Naive thymus-derived CD4-positive, alpha-beta T cell (primary cell): ENCODE measurements at regions not wholly inside any gene's neighbourhood (a gene's known extent, or its start where the extent isn't known, plus 50 kb on each side); places are given as distances from the start of the nearest gene placed in this dataset.
"Not testable (repeated sequence)": the region's sequence is repeated elsewhere in the genome, so short reads cannot be mapped to it uniquely, and the experiment has no call there.

Source experiments
- ATAC-seq: fragments of 150-1000 bp; cut with Tn5 transposase; 2 replicates; pipeline ENCODE4 v1.10.0; 2021; ENCODE audit warnings: mild to moderate bottlenecking, moderate library complexity
- CTCF ChIA-PET: fragments of 350-600 bp; sonication (Branson Sonifier 250); formaldehyde crosslinking; loops from one replicate; lab custom pipeline; 2021; ENCODE audit warnings: antibody characterized with exemption; lab: Charles Lee
- POLR2A ChIA-PET: fragments of 350-600 bp; sonication (Branson Sonifier 250); formaldehyde crosslinking; loops from one replicate; lab custom pipeline; 2021; ENCODE audit warnings: antibody characterized with exemption, inconsistent platforms; lab: Charles Lee
- DNase-seq, 9 donors: peaks; one replicate each; pipeline versions ENCODE4 v3.0.0 to v3.0.0-alpha.2; 2020 to 2022; ENCODE audit warnings: mixed read lengths in 1 of 9
- H3K27ac ChIP-seq: one replicate; pipeline ENCODE4 v1.7.0; 2013; ENCODE audit warnings: mild to moderate bottlenecking, low read depth, low read length, moderate library complexity
- H3K27me3 ChIP-seq, 2 donors: one replicate each; pipeline ENCODE4 v1.7.0; 2013; ENCODE audit warnings: low read length in 2 of 2, mild to moderate bottlenecking in 2 of 2, moderate library complexity in 2 of 2; ENCODE audit not compliant: control insufficient read depth in 2 of 2, insufficient read depth in 2 of 2
- H3K36me3 ChIP-seq, 3 experiments: 1 replicate in 2 of 3; 2 replicates in 1 of 3; pipeline ENCODE4 v1.7.0; 2013; ENCODE audit warnings: low read length in 3 of 3, mild to moderate bottlenecking in 3 of 3, moderate library complexity in 1 of 3; ENCODE audit not compliant: insufficient read depth in 3 of 3, control insufficient read depth in 2 of 3
- H3K4me1 ChIP-seq, 2 donors: one replicate each; pipeline ENCODE4 v1.7.0; 2013; ENCODE audit warnings: low read length in 2 of 2, mild to moderate bottlenecking in 2 of 2, moderate library complexity in 1 of 2; ENCODE audit not compliant: control insufficient read depth in 2 of 2, insufficient read depth in 2 of 2
- H3K4me3 ChIP-seq: 2 replicates; pipeline ENCODE4 v1.7.0; 2013; ENCODE audit warnings: mild to moderate bottlenecking, low read length
- H3K9me3 ChIP-seq, 3 experiments: 1 replicate in 2 of 3; 2 replicates in 1 of 3; pipeline ENCODE4 v1.7.0; 2013; ENCODE audit warnings: low read length in 3 of 3; ENCODE audit not compliant: control insufficient read depth in 2 of 3
- H3K27ac Mint-ChIP-seq, 9 donors: one replicate each; pipeline ENCODE4 v1.8.0; 2020 to 2022; ENCODE audit warnings: mixed read lengths in 9 of 9, mild to moderate bottlenecking in 8 of 9, moderate library complexity in 5 of 9, inconsistent platforms in 2 of 9
- H3K27me3 Mint-ChIP-seq, 5 donors: one replicate each; pipeline ENCODE4 v1.8.0; 2021 to 2022; ENCODE audit warnings: mixed read lengths in 5 of 5, mild to moderate bottlenecking in 1 of 5
- H3K36me3 Mint-ChIP-seq, 5 donors: one replicate each; pipeline ENCODE4 v1.8.0; 2020 to 2022; ENCODE audit warnings: mixed read lengths in 5 of 5, mild to moderate bottlenecking in 3 of 5, inconsistent platforms in 1 of 5
- H3K4me1 Mint-ChIP-seq, 7 donors: one replicate each; pipeline ENCODE4 v1.8.0; 2020 to 2022; ENCODE audit warnings: mixed read lengths in 7 of 7, mild to moderate bottlenecking in 3 of 7, inconsistent platforms in 1 of 7
- H3K4me3 Mint-ChIP-seq, 10 donors: one replicate each; pipeline ENCODE4 v1.8.0; 2020 to 2022; ENCODE audit warnings: mild to moderate bottlenecking in 10 of 10, mixed read lengths in 10 of 10, moderate library complexity in 6 of 10, inconsistent platforms in 2 of 10
- H3K9me3 Mint-ChIP-seq, 11 donors: one replicate each; pipeline ENCODE4 v1.8.0; 2020 to 2022; ENCODE audit warnings: mixed read lengths in 11 of 11, mild to moderate bottlenecking in 4 of 11, inconsistent platforms in 1 of 11, moderate library complexity in 1 of 11
- intact Hi-C, 2 donors: fragments of 100-400 bp; cut with micrococcal nuclease; formaldehyde crosslinking; loops; one replicate each; pipeline ENCODE4 v1.15.1; 2023

DNA sequence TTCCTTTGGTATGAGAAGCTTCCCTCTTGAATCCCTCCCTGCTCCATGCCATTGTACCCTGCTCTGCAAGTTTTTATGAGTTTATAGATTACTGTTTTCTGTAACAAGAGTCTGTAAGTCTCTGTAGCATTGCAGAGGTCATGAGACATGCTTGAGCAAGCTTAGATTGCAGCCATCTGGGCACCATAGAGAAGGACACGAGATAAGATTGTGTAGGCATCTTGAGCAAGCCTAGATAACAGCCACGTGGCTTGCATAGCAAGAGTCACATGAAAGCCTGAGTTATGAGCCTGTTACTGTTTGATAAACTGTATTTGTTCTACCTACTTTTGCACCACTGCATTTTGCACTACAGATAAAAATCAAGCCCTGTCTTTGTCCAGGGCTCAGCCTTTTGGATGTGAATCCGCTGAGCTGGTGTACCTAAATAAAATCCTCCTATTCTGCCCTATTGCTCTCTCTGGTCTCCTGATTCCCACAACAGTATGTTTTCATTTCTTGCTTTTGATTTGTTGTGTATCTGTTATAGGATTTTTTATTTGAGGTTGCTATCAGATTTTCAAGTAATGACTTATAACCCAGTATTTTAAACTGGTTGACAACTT is 127.4 kb upstream of the ANKRD50 start:
- ATAC-seq (no peak), DNase-seq (no peak)
- H3K4me3 Mint-ChIP-seq: no peak overlapping the region
- intact Hi-C loops: no loop called here
- ChIA-PET POLR2A (no interaction called here), CTCF (no interaction called here)
- H3K27ac Mint-ChIP-seq: no peak overlapping the region
- H3K36me3 Mint-ChIP-seq: peaks cover 0 to 4% (median 0%) of the 10 kb centered on the region in 5 donors
- H3K36me3 ChIP-seq: no peaks in the 10 kb centered on the region
- no peaks in the 10 kb centered on the region for H3K27me3 ChIP-seq
- H3K27me3 Mint-ChIP-seq: peaks cover 0 to 5% (median 0%) of the 10 kb centered on the region in 5 donors
- no peaks in the 10 kb centered on the region for H3K4me1 Mint-ChIP-seq
- no peak overlapping the region for H3K27ac ChIP-seq
- peaks cover 0 to 8% (median 0%) of the 10 kb centered on the region in 3 experiments for H3K9me3 ChIP-seq
- H3K4me1 ChIP-seq: no peaks in the 10 kb centered on the region
- H3K9me3 Mint-ChIP-seq: peaks cover 10 to 66% (median 33%) of the 10 kb centered on the region in 11 donors
- H3K4me3 ChIP-seq: no peak overlapping the region

DNA sequence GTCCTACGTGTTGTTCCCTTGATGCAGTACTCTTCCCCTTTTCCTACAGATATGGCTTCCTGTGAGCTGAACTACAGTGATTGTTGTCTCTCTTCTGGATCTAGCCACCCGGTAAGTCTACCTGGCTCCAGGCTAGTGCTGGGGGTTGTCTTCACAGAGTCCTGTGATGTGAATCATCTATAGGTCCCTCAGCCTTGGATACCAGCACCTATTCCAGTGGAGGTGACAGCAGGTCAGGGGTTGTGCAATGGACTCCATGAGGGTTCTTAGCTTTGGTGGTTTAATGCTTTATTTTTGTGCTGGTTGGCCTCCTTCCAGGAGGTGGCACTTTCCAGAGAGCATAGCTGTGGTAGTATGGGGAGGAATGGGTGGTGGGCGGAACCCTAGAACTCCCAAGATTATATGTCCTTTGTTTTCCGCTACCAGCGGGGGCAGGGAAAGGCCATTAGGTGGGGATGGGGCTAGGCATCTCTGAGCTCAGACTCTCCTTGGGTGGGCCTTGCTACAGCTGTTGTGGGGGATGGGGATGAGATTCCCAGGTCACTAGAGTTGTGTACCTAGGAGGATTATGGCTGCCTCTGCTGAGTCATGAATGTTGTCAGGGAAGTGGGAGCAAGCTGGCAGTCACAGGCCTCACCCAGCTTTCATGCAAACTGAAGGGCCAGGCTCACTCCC is 121.4 kb upstream of the ANKRD50 start:
- no peaks in the 10 kb centered on the region for H3K27me3 ChIP-seq
- intact Hi-C loops: no loop called here
- no peak overlapping the region for H3K4me3 ChIP-seq
- peaks cover 3 to 21% (median 14%) of the 10 kb centered on the region in 11 donors for H3K9me3 Mint-ChIP-seq
- H3K36me3 Mint-ChIP-seq: no peaks in the 10 kb centered on the region
- no peaks in the 10 kb centered on the region for H3K36me3 ChIP-seq
- no peak overlapping the region for H3K27ac Mint-ChIP-seq
- no peaks in the 10 kb centered on the region for H3K9me3 ChIP-seq
- no peak for ATAC-seq
- ChIA-PET CTCF (no interaction called here), POLR2A (no interaction called here)
- no peak for DNase-seq
- H3K4me3 Mint-ChIP-seq: no peak overlapping the region
- H3K27ac ChIP-seq: no peak overlapping the region
- H3K4me1 ChIP-seq: no peaks in the 10 kb centered on the region
- peaks cover 0 to 5% (median 0%) of the 10 kb centered on the region in 5 donors for H3K27me3 Mint-ChIP-seq
- no peaks in the 10 kb centered on the region for H3K4me1 Mint-ChIP-seq

DNA sequence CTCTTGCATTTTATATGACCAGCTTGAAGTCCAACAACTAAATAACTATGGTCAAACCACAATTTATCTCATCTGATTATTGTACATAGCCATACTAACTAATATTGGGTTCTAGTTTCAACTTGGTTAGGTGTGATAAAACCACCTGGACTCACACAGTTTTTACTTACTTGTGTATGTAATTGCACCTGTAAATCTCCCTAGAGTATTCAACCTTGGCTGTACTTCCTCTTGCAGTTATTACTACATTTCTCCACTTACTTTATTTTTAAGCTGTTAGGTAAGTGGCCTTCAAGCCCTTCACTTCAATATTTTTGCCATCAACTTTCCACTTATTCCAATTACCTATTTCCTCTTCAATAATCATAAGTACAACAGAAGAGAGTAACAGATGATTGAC is 115.8 kb upstream of the ANKRD50 start:
- Mint-ChIP-seq H3K36me3 (no peaks in the 10 kb centered on the region), H3K9me3 (peaks cover 0 to 9% (median 0%) of the 10 kb centered on the region in 11 donors), H3K4me1 (no peaks in the 10 kb centered on the region), H3K27ac (no peak overlapping the region), H3K4me3 (no peak overlapping the region), H3K27me3 (no peaks in the 10 kb centered on the region)
- no peak overlapping the region for H3K27ac ChIP-seq
- ChIA-PET CTCF (no interaction called here), POLR2A (no interaction called here)
- ATAC-seq: no peak
- H3K4me1 ChIP-seq: no peaks in the 10 kb centered on the region
- no peaks in the 10 kb centered on the region for H3K27me3 ChIP-seq
- no peak overlapping the region for H3K4me3 ChIP-seq
- no peaks in the 10 kb centered on the region for H3K9me3 ChIP-seq
- no peaks in the 10 kb centered on the region for H3K36me3 ChIP-seq
- DNase-seq: no peak
- intact Hi-C loops: no loop called here

DNA sequence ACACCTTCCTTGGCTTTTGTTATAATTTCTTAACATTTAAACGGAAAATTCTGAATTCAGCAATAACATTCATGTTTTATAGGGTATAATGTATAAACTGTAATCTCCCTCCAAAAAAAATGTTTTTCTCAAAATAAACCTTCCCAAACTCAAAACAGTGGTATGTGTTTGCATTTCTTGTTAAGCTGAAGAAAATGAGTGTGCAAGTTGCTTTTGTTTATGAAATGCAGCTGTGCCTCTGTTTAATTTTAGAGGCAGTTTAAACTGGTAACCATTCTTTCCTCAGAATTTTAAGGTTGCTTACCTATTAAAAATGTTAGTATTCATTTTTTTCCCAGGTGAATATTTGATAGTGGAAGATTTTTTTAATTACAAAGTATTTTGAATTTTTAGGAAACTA is 105.0 kb upstream of the ANKRD50 start:
- no peaks in the 10 kb centered on the region for H3K9me3 ChIP-seq
- H3K4me3 Mint-ChIP-seq: no peak overlapping the region
- H3K4me1 Mint-ChIP-seq: no peaks in the 10 kb centered on the region
- peaks cover 0 to 25% (median 4%) of the 10 kb centered on the region in 11 donors for H3K9me3 Mint-ChIP-seq
- no peaks in the 10 kb centered on the region for H3K27me3 Mint-ChIP-seq
- H3K36me3 Mint-ChIP-seq: no peaks in the 10 kb centered on the region
- no peak overlapping the region for H3K27ac ChIP-seq
- POLR2A ChIA-PET: no interaction called here
- CTCF ChIA-PET: no interaction called here
- H3K4me3 ChIP-seq: no peak overlapping the region
- DNase-seq: no peak
- H3K27ac Mint-ChIP-seq: no peak overlapping the region
- intact Hi-C loops: no loop called here
- no peaks in the 10 kb centered on the region for H3K4me1 ChIP-seq
- ATAC-seq: no peak
- H3K36me3 ChIP-seq: no peaks in the 10 kb centered on the region
- no peaks in the 10 kb centered on the region for H3K27me3 ChIP-seq

DNA sequence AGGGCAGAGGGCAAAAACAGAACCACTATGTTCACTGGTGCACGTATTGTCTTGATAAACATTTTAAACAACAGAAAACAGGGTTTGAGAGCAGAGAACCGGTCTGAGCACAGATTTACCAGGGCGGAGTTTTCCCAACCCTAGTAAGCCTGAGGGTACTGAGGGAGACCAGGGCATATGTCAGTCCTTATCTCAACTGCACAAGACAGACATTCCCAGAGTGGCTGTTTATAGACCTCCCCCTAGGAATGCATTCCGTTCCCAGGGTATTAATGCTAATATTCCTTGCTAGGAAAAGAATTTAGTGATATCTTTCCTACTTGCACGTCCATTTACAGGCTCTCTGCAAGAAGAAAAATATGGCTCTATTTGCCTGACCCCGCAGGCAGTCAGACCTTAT is 99.7 kb upstream of the ANKRD50 start:
- H3K4me1 ChIP-seq, CTCF ChIA-PET, H3K27me3 ChIP-seq, intact Hi-C loops, H3K27ac Mint-ChIP-seq, H3K27me3 Mint-ChIP-seq, H3K4me3 Mint-ChIP-seq, DNase-seq, H3K36me3 Mint-ChIP-seq, H3K27ac ChIP-seq, H3K4me1 Mint-ChIP-seq, H3K36me3 ChIP-seq, POLR2A ChIA-PET, ATAC-seq, H3K9me3 ChIP-seq, H3K4me3 ChIP-seq: not testable (repeated sequence)
- H3K9me3 Mint-ChIP-seq: peaks cover 6 to 15% (median 8%) of the 10 kb centered on the region in 11 donors

DNA sequence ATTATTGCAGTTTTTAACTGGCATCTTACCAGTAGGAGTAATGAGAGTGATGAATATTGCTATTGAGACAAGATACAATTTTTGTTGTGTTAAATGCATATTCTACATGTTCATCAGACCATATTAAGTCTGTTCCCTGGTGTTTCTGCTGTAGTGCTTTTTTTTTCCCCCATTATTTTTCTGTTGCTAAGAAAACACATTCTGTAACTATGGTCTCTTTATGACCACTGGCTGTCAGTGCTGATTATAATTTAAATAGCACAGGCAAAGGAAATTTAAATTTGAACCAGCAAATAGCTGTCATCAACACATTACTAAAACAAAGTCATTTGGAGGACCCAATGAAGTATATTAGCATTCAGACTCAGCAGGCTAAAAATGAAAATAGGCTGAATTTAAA is 98.3 kb upstream of the ANKRD50 start:
- H3K36me3 Mint-ChIP-seq: peaks cover 0 to 6% (median 0%) of the 10 kb centered on the region in 5 donors

DNA sequence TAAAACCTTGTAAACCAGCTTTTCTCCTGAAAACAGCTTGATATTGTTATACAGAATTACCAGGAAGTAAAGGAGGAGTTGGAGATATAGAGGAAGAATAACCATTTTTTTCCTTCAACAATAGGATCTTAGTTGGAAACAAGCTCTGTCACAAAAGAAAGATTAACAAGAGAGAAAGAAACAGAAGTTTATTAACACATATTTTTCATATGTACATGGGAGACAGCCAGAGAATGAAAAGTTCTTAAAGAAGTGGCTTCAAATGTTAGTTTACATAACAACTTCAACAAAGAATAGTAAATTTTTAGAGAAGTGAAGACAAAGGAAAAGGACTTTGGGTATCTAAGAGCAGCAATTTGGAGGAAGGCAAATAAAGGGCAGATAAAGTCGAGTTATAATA is 94.9 kb upstream of the ANKRD50 start:
- CTCF ChIA-PET: no interaction called here
- intact Hi-C loops: no loop called here
- Histone ChIP-seq H3K36me3 (no peaks in the 10 kb centered on the region), H3K27ac (no peak overlapping the region), H3K27me3 (no peaks in the 10 kb centered on the region), H3K4me3 (no peak overlapping the region), H3K4me1 (no peaks in the 10 kb centered on the region), H3K9me3 (no peaks in the 10 kb centered on the region)
- no peak for ATAC-seq
- Mint-ChIP-seq H3K4me1 (no peaks in the 10 kb centered on the region), H3K27ac (no peak overlapping the region), H3K27me3 (peaks cover 0 to 4% (median 0%) of the 10 kb centered on the region in 5 donors), H3K36me3 (peaks cover 0 to 6% (median 0%) of the 10 kb centered on the region in 5 donors), H3K4me3 (no peak overlapping the region), H3K9me3 (peaks cover 0 to 10% (median 8%) of the 10 kb centered on the region in 11 donors)
- POLR2A ChIA-PET: no interaction called here
- no peak for DNase-seq

More for the DNA sequence above, 98.3 kb upstream of the ANKRD50 start:
- no peak overlapping the region for H3K4me3 Mint-ChIP-seq
- Histone ChIP-seq H3K4me1 (no peaks in the 10 kb centered on the region), H3K27me3 (no peaks in the 10 kb centered on the region), H3K4me3 (no peak overlapping the region), H3K36me3 (no peaks in the 10 kb centered on the region), H3K27ac (no peak overlapping the region), H3K9me3 (no peaks in the 10 kb centered on the region)
- DNase-seq: no peak
- no peaks in the 10 kb centered on the region for H3K4me1 Mint-ChIP-seq
- no peak overlapping the region for H3K27ac Mint-ChIP-seq
- peaks cover 6 to 15% (median 8%) of the 10 kb centered on the region in 11 donors for H3K9me3 Mint-ChIP-seq
- no peak for ATAC-seq
- ChIA-PET CTCF (no interaction called here), POLR2A (no interaction called here)
- intact Hi-C loops: no loop called here
- peaks cover 0 to 4% (median 0%) of the 10 kb centered on the region in 5 donors for H3K27me3 Mint-ChIP-seq
